NCI-H1436 (cell line): ENCODE measurements at regions not wholly inside any gene's neighbourhood (a gene's known extent, or its start where the extent isn't known, plus 50 kb on each side); places are given as distances from the start of the nearest gene placed in this dataset.
"Not testable (repeated sequence)": the region's sequence is repeated elsewhere in the genome, so short reads cannot be mapped to it uniquely, and the experiment has no call there.

ENCODE experiments used
- DNase-seq: peaks from one replicate; lab custom pipeline; 2025; lab: John Stamatoyannopoulos, UW

DNA sequence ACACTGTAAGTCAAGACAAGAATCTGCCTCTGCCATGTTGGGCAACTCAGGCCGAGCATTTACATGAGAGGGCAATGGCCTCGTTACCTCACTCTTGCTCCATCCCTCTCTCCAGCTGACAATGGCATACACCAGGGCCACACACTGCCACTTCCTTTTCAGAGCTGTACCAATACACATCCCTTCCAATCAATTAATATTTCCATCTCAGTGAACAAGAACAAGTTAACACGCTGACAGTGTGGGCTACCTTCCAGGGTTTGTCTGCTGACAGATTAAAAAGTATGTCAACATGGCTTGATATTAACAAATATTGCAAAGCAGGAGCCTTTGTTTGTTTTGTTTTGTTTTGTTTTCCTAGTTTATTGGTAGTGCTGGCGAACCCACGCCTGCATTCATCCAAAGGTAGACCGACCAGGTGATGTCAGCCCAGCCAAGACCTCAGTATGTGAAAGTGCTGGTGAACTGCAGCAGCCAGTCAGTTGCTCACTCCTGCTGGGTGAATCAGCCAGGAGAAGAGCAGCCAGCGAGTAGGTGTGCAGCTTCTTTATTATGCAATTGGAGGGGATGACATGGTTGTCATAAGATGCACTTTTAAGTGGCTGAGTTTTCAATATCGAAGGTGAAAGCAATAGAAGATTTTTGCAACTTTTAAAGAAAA, 487.3 kb upstream of the JARID2 start:
- no peak for DNase-seq

GRCh38 chr6:14759976-14760672, 485.7 kb upstream of the JARID2 start:
- DNase-seq = no peak

- no peak for DNase-seq
Observed at GRCh38 chr6:14762077-14762476, 483.8 kb upstream of the JARID2 start.

DNA sequence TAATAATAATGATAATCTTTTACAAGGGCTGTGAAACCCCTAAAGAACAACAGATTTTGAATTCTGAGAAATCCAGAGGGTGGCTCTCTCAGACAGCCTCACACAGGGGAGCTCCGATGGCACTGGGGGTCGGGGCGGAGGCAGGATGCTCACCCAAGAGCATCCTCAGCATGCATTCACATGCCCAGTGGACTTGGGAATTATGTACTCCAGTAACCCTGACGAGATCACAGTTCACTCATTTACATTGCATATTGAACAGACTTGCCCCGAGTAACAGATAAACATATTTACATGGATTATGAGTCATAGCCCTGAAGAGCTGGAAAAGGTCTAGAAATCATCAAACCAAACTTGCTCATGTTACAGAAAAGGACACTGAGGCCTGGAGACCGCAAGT, 482.7 kb upstream of the JARID2 start:
- DNase-seq = no peak

DNA sequence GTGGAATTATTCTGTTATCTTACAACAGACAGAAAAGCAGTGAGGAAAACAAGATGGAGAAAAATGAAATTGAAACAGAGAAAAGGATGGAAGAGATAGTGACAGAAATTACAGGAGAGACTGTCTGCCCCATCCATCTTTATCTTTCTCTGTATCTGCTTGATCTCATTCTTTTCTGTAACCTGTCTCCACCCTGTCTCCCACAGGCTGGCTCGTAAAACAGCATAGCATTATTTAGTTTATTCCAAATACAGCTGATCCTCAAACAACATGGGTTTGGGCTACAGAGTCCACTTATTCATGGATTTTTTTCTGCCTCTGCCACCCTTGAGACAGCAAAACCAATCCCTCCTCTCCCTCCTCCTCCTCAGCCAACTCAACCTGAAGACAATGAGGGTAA, 482.3 kb upstream of the JARID2 start:
- no peak for DNase-seq

DNA sequence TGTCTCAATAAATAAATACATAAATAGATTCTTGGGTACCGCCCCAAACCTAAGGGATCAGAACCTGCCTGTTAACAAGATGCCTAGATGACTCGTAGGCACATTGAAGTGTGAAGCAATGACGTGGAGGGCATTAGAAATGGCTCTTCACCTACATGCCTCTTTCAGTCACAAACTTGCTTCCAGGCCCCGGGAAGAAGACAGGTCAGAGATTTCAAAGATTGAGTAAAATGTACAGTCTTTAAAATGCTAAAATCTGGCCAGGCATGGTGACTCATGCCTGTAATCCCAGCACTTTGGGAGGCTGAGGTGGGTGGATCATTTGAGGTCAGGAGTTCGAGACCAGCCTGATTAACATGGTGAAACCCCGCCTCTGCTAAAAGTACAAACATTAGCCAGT, 480.8 kb upstream of the JARID2 start:
- DNase-seq = no peak

GRCh38 chr6:14765721-14766390, 480.0 kb upstream of the JARID2 start:
- DNase-seq = no peak

DNA sequence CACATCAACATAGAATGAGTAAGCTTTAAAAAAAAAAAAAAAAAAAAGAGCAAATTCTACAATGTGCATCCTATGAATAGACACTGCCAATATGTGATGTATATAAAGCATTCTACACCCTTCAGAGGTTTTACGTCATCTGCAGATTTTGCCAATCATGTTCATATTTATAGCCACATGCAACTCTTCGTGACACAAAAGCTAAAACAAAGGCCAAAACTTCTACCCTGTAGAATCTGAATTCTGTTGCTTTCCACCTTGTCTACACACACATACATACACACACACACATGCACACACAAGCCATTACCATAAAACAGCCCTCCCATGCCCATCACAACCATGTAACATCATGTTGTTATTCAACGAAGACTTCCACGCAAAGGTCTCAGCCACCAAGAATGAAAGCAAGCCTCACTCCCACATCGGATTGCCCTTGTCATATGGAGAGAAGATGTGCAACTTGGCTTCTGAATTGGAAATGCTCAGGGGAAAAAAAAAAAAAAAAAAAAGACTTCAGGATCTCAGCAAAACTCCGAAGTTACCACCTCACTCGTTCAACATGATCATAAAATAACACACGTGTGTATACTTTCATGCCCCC, 479.4 kb upstream of the JARID2 start:
- no peak for DNase-seq

GRCh38 chr6:14767226-14767625, 478.6 kb upstream of the JARID2 start:
- DNase-seq = no peak

GRCh38 chr6:14770040-14770439, 475.8 kb upstream of the JARID2 start:
- DNase-seq = no peak

DNA sequence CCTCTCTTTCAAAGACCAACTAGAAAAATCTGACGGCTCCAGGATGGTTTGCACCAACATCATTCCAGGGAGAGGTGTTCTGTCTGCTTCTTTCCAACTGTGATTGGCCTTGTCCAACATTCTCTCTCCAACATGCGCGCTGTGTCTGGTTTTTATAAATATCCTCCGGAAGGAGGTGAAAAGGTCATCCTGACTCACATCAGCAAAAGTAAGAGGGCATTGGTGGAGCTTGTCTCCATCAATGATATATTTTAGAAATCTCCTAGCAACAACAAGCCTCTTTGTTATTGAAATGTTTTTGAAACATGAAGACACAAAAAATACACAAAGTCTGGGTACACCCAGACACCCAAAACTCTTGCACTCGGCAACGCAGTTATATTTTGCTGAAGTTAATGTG, 475.3 kb upstream of the JARID2 start:
- no peak for DNase-seq

DNA sequence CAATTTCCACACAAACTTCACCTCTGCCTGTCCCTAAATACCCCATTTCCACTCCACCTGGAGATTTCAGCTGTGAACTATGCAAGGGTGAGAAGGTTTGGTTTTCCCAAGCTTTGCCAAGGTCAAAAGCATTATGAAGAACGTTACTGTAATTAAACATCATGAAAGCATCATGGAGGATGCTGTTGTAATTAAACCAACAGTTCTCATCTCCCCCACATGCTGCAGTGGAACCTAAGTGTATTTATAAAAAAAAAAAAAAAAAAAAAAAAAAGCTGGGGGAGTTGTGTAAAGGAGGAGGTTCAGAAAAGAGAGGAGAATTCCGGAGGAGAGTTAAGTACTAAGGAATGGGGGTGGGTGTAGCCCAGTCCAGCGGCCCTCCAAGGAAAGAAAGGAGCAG, 474.9 kb upstream of the JARID2 start:
- DNase-seq = no peak

- no peak for DNase-seq
Observed at GRCh38 chr6:14772188-14772587, 473.7 kb upstream of the JARID2 start.

- no peak for DNase-seq
Observed at GRCh38 chr6:14775528-14775927, 470.3 kb upstream of the JARID2 start.

DNA sequence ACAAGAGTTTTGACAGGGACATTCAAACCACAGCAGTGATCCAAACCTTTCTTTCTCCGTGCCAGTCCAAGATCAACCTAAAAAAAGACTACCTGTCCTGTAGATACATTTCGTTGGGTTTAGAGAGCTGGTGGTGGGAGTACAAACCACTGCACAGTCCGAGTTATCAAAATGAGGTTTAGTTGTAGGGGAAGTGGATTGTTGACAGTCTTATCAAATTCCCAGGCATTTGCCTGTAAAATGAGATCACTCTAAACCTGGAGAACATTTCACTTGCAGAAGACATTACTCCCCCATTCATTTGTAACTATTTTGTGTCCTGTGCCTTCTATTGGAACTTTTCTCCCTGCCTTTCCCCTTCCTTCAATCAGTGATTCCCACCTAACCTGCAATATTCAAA, 469.6 kb upstream of the JARID2 start:
- no peak for DNase-seq

- no peak for DNase-seq
Observed at GRCh38 chr6:14781772-14782525, 463.9 kb upstream of the JARID2 start.

GRCh38 chr6:14782921-14783464, 462.9 kb upstream of the JARID2 start:
- DNase-seq = not testable (repeated sequence)

DNA sequence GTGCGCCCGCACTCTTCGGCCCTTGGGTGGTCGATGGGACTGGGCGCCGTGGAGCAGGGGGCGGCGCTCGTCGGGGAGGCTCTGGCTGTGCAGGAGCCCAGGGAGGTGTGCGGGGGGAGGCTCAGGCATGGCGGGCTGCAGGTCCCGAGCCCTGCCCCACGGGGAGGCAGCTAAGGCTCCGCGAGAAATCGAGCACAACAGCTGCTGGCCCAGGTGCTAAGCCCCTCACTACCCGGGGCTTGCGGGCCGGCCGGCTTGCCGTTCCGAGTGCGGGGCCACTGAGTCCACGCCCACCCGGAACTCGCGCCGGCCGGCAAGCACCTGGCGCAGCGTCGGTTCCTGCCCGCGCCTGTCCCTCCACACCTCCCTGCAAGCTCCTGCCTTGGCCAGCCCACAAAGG, 462.3 kb upstream of the JARID2 start:
- no peak for DNase-seq

DNA sequence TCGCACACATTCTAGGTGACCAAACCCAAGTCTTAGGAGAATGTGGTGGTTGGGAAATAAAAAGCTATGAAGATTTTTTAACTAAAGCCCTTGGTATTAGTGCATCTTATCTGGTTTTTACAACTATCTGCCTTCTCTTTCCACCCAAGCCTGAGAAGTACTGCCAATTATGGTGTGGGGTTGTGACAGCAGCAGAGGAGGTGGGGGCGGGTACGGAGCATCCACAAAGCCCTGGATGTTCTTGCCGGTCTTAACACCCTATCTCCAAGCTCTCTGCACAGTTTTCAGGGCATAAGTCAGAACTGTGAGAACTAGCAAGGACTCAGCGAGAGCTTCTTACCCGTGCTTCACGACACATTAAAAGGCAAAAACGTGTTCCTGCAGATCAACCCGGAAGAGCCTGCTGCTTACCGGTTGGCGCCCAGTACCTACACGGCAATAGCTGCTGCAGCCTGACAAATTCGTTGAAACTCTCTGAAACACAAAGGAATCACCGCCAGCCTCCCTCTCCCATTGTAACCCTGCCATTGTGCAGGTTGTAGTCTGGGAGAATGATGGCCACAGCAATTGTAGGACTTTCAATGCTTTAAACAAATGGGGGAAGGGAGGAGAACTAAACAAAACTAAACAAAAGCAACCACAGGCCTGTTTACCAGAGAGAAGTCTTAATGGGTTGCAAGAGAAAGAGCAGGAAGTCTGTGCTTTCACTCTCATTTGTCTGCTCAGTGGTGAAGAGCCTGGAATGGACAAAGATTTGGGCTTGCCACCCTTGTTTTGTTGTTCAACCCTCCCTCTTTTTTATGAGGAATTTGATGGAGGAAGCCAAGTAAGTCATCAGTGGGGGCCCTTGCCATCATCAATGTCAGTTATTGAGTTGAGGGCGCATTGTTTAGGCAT, 461.0 kb upstream of the JARID2 start:
- peak; percentile 36 for DNase-seq

GRCh38 chr6:14785493-14785790, 460.4 kb upstream of the JARID2 start:
- DNase-seq = no peak

- DNase-seq = no peak
Observed at GRCh38 chr6:14786008-14786407, 459.9 kb upstream of the JARID2 start.
